HCT116 (cell line): ENCODE measurements at regions not wholly inside any gene's neighbourhood (a gene's known extent, or its start where the extent isn't known, plus 50 kb on each side); places are given as distances from the start of the nearest gene placed in this dataset.

Experiments used
- ATAC-seq: fragments of 200-7000 bp; cut with Tn5 transposase; 2 replicates; pipeline ENCODE4 v1.9.1; 2020; ENCODE audit warnings: mild to moderate bottlenecking, moderate library complexity
- BruUV-seq: library from RNA; stranded (reverse); fragments of 400-500 nt; replicated peaks from 2 replicates; lab custom pipeline; 2021; lab: Mats Ljungman, UMichigan
- CTCF ChIA-PET: fragments of 300-600 bp; sonication (Branson Sonifier 250); formaldehyde crosslinking; loops from one replicate; lab custom pipeline; 2021; ENCODE audit warnings: antibody characterized with exemption; lab: Charles Lee
- POLR2A ChIA-PET: fragments of 300-600, 350-600 bp; sonication (Branson Sonifier 250); formaldehyde crosslinking; loops from one replicate; lab custom pipeline; 2021; ENCODE audit warnings: antibody characterized with exemption; lab: Charles Lee
- RAD21 ChIA-PET, 2 experiments: fragments of 300-600 bp; sonication (Branson Sonifier 250); formaldehyde crosslinking; loops; one replicate each; lab custom pipeline; 2023; ENCODE audit warnings: low total read pairs in 2 of 2; ENCODE audit not compliant: uncharacterized antibody in 2 of 2, unreplicated experiment in 2 of 2, low non-redundant PET in 1 of 2; lab: Charles Lee
- DNase-seq: peaks from one replicate; pipeline ENCODE4 v3.0.0-alpha.2; 2010; ENCODE audit warnings: low read depth, low spot score
- H2AFZ ChIP-seq: fragments of 200-600 bp; shearing (Covaris generic), sonication (generic); 2 replicates; pipeline ENCODE4 v1.6.1; 2017; ENCODE audit warnings: low read depth, mixed run types, mixed read lengths, antibody characterized with exemption, low read length; ENCODE audit not compliant: poor library complexity, severe bottlenecking
- H3K27ac ChIP-seq: 2 replicates; pipeline ENCODE4 v1.5.1; 2012; ENCODE audit warnings: low read depth, low read length
- H3K27me3 ChIP-seq: fragments of 200-600 bp; sonication (generic); 2 replicates; pipeline ENCODE4 v1.6.1; 2016; ENCODE audit warnings: mixed run types, low read length, mixed read lengths; ENCODE audit not compliant: insufficient read depth
- H3K36me3 ChIP-seq, 2 experiments: fragments of 200-500 bp in 1 of 2; fragments of 200-600 bp in 1 of 2; sonication (Bioruptor generic) in 1 of 2; sonication (generic) in 1 of 2; 2 replicates each; pipeline versions ENCODE4 v1.5.1 to v1.6.1; 2014 to 2016; ENCODE audit warnings: low read length in 2 of 2, inconsistent platforms in 1 of 2, mixed read lengths in 1 of 2, mixed run types in 1 of 2; ENCODE audit not compliant: insufficient read depth in 2 of 2, control insufficient read depth in 1 of 2
- H3K4me1 ChIP-seq, 2 experiments: fragments of 200-600 bp in 1 of 2; sonication (generic) in 1 of 2; 2 replicates each; pipeline versions ENCODE4 v1.5.1 to v1.6.1; 2012 to 2017; ENCODE audit warnings: low read length in 2 of 2, inconsistent platforms in 1 of 2, mild to moderate bottlenecking in 1 of 2, mixed read lengths in 1 of 2, mixed run types in 1 of 2, moderate library complexity in 1 of 2; ENCODE audit not compliant: insufficient read depth in 2 of 2, control insufficient read depth in 1 of 2
- H3K4me2 ChIP-seq: fragments of 200-600 bp; sonication (generic); 2 replicates; pipeline ENCODE4 v1.6.1; 2017; ENCODE audit warnings: mixed run types, low read length, mixed read lengths
- H3K4me3 ChIP-seq, 2 experiments: fragments of 200-600 bp in 1 of 2; sonication (generic) in 1 of 2; replicated peaks in 1 of 2; 2 replicates each; pipeline ENCODE4 v1.5.1; 2011 to 2016; ENCODE audit warnings: low read length in 2 of 2, control low read depth in 1 of 2, low read depth in 1 of 2, mild to moderate bottlenecking in 1 of 2, mixed read lengths in 1 of 2, mixed run types in 1 of 2
- H3K79me2 ChIP-seq: fragments of 200-600 bp; sonication (generic); 2 replicates; pipeline ENCODE4 v1.6.1; 2017; ENCODE audit warnings: mild to moderate bottlenecking, mixed run types, low read length, moderate library complexity, mixed read lengths; ENCODE audit not compliant: insufficient read depth
- H3K9ac ChIP-seq: fragments of 200-600 bp; sonication (generic); 2 replicates; pipeline ENCODE4 v1.6.1; 2016; ENCODE audit warnings: low read length, mixed read lengths
- H3K9me2 ChIP-seq: fragments of 200-600 bp; sonication (generic), shearing (Covaris generic); 2 replicates; pipeline ENCODE4 v1.6.1; 2017; ENCODE audit warnings: mixed run types, mild to moderate bottlenecking, moderate library complexity; ENCODE audit not compliant: insufficient read depth
- H3K9me3 ChIP-seq, 2 experiments: fragments of 200-500 bp in 1 of 2; fragments of 200-600 bp in 1 of 2; sonication (Bioruptor generic) in 1 of 2; sonication (generic) in 1 of 2; 2 replicates each; pipeline ENCODE4 v1.6.1; 2014 to 2017; ENCODE audit warnings: low read length in 2 of 2, mixed read lengths in 2 of 2, inconsistent platforms in 1 of 2, low read depth in 1 of 2, mild to moderate bottlenecking in 1 of 2, mixed run types in 1 of 2, moderate library complexity in 1 of 2; ENCODE audit not compliant: control insufficient read depth in 1 of 2, insufficient read depth in 1 of 2
- H4K20me1 ChIP-seq: fragments of 200-600 bp; sonication (generic), shearing (Covaris generic); 2 replicates; pipeline ENCODE4 v1.6.1; 2017; ENCODE audit warnings: mixed run types, mild to moderate bottlenecking, moderate library complexity; ENCODE audit not compliant: insufficient read depth
- ATF3 ChIP-seq: IDR thresholded peaks from 2 replicates; pipeline ENCODE4 v1.6.1; 2012
- CEBPB ChIP-seq: IDR thresholded peaks from 2 replicates; pipeline ENCODE4 v1.6.1; 2012; ENCODE audit warnings: low read depth
- CTCF ChIP-seq, 3 experiments: fragments of 200-600 bp in 1 of 3; sonication (generic) in 1 of 3; IDR thresholded peaks in 2 of 3; conservative IDR thresholded peaks in 1 of 3; 2 replicates each; pipeline ENCODE4 v1.5.1; 2012 to 2017; ENCODE audit warnings: low read depth in 2 of 3, low read length in 2 of 3, antibody characterized with exemption in 1 of 3, borderline replicate concordance in 1 of 3, control low read depth in 1 of 3, mild to moderate bottlenecking in 1 of 3, mixed read lengths in 1 of 3, mixed run types in 1 of 3, moderate library complexity in 1 of 3; ENCODE audit not compliant: insufficient read depth in 1 of 3
- EGR1 ChIP-seq: IDR thresholded peaks from 2 replicates; pipeline ENCODE4 v1.6.1; 2012; ENCODE audit warnings: low read depth
- ELF1 ChIP-seq: IDR thresholded peaks from 2 replicates; pipeline ENCODE4 v1.6.1; 2012; ENCODE audit warnings: low read depth, borderline replicate concordance
- EZH2 ChIP-seq: fragments of 200-600 bp; sonication (generic); IDR thresholded peaks from 2 replicates; pipeline ENCODE4 v1.6.1; 2017; ENCODE audit warnings: antibody characterized with exemption, mixed run types
- EZH2phosphoT487 ChIP-seq: fragments of 200-600 bp; IDR thresholded peaks from 2 replicates; pipeline ENCODE4 v1.6.1; 2018; ENCODE audit warnings: antibody characterized with exemption, borderline replicate concordance
- FOSL1 ChIP-seq: IDR thresholded peaks from 2 replicates; pipeline ENCODE4 v1.6.1; 2012; ENCODE audit warnings: low read depth
- MAX ChIP-seq: IDR thresholded peaks from 2 replicates; pipeline ENCODE4 v1.6.1; 2012
- POLR2AphosphoS5 ChIP-seq: IDR thresholded peaks from 2 replicates; pipeline ENCODE4 v1.6.1; 2011; ENCODE audit warnings: mild to moderate bottlenecking, low read depth, low read length, moderate library complexity
- RAD21 ChIP-seq: IDR thresholded peaks from 2 replicates; pipeline ENCODE4 v1.6.1; 2012; ENCODE audit warnings: low read depth, mild to moderate bottlenecking
- REST ChIP-seq: IDR thresholded peaks from 2 replicates; pipeline ENCODE4 v1.6.1; 2012; ENCODE audit warnings: low read depth
- SIN3A ChIP-seq: IDR thresholded peaks from 2 replicates; pipeline ENCODE4 v1.6.1; 2012; ENCODE audit warnings: low read depth
- SRF ChIP-seq: IDR thresholded peaks from 2 replicates; pipeline ENCODE4 v1.6.1; 2012; ENCODE audit warnings: low read depth
- TCF7L2 ChIP-seq: IDR thresholded peaks from 2 replicates; pipeline ENCODE4 v1.7.0; 2011; ENCODE audit warnings: borderline replicate concordance, inconsistent platforms; ENCODE audit not compliant: insufficient read depth, insufficient read length; ENCODE audit errors: extremely low read depth
- YY1 ChIP-seq: IDR thresholded peaks from 2 replicates; pipeline ENCODE4 v1.6.1; 2011; ENCODE audit warnings: low read length, low read depth, moderate library complexity, mild to moderate bottlenecking; ENCODE audit not compliant: insufficient replicate concordance; ENCODE audit errors: extremely low read depth
- ZFX ChIP-seq: fragments of 450-650 bp; IDR thresholded peaks from 2 replicates; pipeline ENCODE4 v1.6.1; 2017
- intact Hi-C: fragments of 100-400 bp; cut with micrococcal nuclease; formaldehyde crosslinking; loops from 2 replicates; pipeline ENCODE4 v1.10.0; 2022

- Histone ChIP-seq H3K27me3 (peaks cover 7% of the 10 kb centered on the region; the same call in 1 of the 2 replicates), H3K9me3 (no peaks in the 10 kb centered on the region), H3K4me2 (no peak overlapping the region), H3K36me3 (no peaks in the 10 kb centered on the region), H3K9me2 (no peaks in the 10 kb centered on the region), H3K27ac (no peak overlapping the region), H3K79me2 (no peaks in the 10 kb centered on the region), H2AFZ (no peak overlapping the region), H4K20me1 (no peaks in the 10 kb centered on the region), H3K9ac (no peak overlapping the region), H3K4me3 (no peak overlapping the region), H3K4me1 (no peaks in the 10 kb centered on the region)
- intact Hi-C loops, result no loop called here
- BruUV-seq, result no TSS peak
- CTCF ChIA-PET, result no interaction called here
- DNase-seq (no peak), ATAC-seq (no peak)
- POLR2A ChIA-PET, result no interaction called here
- TF ChIP-seq SRF, result no peak
- no peak for TF ChIP-seq EGR1
- TF ChIP-seq CEBPB, result no peak
- no peak for TF ChIP-seq ELF1
- TF ChIP-seq MAX, result no peak
- no peak for TF ChIP-seq EZH2
- no peak for TF ChIP-seq TCF7L2
- TF ChIP-seq YY1, result no peak
- TF ChIP-seq CTCF (IDR thresholded peaks at IDR 0.05 in 2 of 3, conservative IDR thresholded peaks at IDR 0.05 in 1 of 3; ENCODE audit: borderline replicate concordance in 1 of 3, insufficient read depth in 1 of 3, low read depth in 2 of 3, low read length in 2 of 3), result no peak
- no peak for TF ChIP-seq SIN3A
- TF ChIP-seq ATF3, result no peak
- TF ChIP-seq FOSL1, result no peak
- no peak for TF ChIP-seq RAD21
- no peak for TF ChIP-seq EZH2phosphoT487
- TF ChIP-seq POLR2AphosphoS5, result no peak
- no peak for TF ChIP-seq REST
- TF ChIP-seq ZFX, result no peak
- RAD21 ChIA-PET, result no interaction called here
Observed at GRCh38 chr15:72998226-72998625, 54.0 kb upstream of the NEO1 start.
